H4 (cell line): ENCODE measurements at regions not wholly inside any gene's neighbourhood (a gene's known extent, or its start where the extent isn't known, plus 50 kb on each side); places are given as distances from the start of the nearest gene placed in this dataset.
"Not testable (repeated sequence)": the region's sequence is repeated elsewhere in the genome, so short reads cannot be mapped to it uniquely, and the experiment has no call there.

Experiments
- DNase-seq: peaks from one replicate; pipeline ENCODE4 v3.0.0-alpha.2; 2015; ENCODE audit warnings: low spot score

- DNase-seq = not testable (repeated sequence)
These were observed 256.0 kb downstream of the RPLP1 start for GRCh38 chr15:69708436-69709122.

DNA sequence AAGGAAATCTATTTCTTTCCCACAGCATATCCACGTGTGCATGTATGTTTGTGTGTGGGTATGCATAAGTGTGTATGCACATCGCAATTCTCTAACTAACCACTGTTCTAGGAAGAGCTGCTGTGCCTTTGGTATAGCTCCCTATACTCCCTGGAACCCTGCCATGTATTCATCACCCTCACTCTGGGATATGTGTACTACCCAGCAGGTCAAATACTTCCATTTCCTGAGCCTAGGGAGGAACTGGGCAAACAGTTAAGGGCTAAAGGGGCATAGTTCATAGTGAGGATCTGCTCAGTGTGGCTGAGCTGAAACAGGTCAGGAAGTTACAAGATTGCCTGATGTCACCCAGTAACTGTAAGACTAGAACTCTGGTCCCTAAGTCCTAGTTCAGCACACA, 260.4 kb downstream of the RPLP1 start:
- no peak for DNase-seq

DNA sequence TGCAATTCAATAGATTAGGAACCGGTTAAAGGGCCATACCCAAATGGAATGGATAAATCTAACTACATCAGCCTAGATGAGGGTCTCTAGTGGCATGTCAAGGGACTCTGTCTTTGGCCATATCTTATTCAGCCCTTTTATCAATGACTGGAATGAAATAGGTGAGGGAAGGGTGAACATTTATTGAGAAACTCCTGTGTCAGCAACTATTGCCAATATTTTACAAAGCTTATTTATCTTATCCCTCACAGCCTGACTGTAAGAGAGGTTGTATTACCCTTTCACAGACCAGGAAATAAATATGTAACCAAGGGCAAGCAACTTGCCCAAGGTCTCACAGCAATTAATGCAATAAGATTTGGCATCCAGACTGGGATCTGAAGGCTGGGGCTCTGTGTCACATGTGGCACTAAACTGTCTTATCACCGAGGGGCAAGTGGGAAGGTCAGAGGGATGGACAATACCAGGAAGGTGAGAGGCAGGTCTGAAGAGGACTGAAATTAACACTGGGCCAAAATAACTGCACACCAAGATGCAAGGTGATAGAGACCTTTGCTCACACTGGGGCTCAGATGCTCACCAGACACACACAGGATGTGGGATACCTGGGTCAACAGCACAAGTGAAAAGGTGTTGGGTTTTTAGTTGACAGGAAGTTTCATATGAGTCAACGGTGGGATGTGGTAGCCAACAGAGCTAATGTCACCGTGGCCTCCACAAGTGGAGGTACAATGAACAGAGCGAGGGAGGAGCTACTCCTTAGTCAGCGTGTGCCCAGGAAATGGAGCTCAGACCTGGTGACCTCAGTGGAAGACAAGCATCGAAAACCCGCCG, 261.3 kb downstream of the RPLP1 start:
- peak; percentile 23 for DNase-seq

DNA sequence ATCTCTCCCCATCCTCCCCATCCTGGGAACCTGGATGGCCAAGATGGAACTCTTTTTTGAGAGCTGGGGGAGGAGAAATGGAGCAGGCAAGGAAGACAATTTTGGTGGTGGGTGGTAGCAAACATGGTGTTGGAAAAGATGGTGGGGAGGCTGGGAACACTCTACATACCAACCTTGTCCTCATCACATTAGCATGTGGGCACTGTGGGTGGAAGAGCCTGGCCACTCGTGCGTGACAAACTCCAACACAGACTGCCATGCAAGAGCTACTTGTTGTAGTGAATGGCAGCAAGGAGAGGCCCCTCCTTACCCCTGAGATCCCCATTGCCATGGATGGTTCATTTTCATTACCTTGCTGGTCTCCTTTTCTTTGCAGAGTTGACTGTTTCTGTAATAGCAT, 262.6 kb downstream of the RPLP1 start:
- DNase-seq = no peak

GRCh38 chr15:69718436-69718835, 265.8 kb downstream of the RPLP1 start:
- DNase-seq = no peak

DNA sequence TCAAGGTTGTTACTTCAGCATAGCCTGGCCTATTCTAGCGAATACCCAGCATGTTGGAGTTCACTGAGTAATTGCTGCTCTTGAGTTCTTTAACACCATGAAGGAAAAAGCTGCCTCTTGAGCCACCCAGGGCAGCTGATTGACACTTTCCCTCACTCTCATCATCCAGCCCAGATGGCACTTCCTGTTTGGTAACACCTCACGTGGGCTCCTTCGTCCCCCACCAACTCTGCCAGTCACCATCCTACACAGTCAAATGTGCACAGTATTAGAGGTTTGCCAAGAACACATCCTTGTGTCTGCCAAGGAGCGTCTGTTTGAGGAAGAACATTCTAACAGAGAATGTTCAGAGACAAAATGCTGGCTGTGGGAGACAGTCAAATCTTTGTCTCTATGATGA, 266.3 kb downstream of the RPLP1 start:
- no peak for DNase-seq

GRCh38 chr15:69719527-69720240, 267.1 kb downstream of the RPLP1 start:
- no peak for DNase-seq

GRCh38 chr15:69720536-69720935, 267.9 kb downstream of the RPLP1 start:
- no peak for DNase-seq

- no peak for DNase-seq
These were observed 270.3 kb downstream of the RPLP1 start for GRCh38 chr15:69722924-69723323.

GRCh38 chr15:69723404-69724096, 270.9 kb downstream of the RPLP1 start:
- no peak for DNase-seq

GRCh38 chr15:69724333-69724732, 271.7 kb downstream of the RPLP1 start:
- DNase-seq = no peak

DNA sequence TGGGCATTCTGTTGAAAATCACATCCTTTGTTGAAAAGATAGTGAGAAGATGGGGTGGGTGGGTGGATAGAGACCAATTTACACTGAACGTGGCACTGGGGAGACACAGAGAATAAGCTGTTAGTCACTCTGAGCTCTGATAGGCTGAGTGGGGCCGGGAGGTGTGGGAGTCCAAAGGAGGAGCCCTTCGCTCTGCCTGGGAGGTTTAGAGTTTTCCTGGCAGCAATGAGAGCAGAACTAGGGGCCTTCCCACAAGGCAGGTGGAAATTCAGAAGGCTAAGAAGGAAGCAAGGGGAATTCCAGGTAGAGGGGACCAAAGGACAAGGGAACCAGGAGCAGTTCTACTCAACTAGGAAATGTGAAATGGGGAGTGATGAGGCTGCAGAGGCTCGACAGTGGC, 272.7 kb downstream of the RPLP1 start:
- no peak for DNase-seq

DNA sequence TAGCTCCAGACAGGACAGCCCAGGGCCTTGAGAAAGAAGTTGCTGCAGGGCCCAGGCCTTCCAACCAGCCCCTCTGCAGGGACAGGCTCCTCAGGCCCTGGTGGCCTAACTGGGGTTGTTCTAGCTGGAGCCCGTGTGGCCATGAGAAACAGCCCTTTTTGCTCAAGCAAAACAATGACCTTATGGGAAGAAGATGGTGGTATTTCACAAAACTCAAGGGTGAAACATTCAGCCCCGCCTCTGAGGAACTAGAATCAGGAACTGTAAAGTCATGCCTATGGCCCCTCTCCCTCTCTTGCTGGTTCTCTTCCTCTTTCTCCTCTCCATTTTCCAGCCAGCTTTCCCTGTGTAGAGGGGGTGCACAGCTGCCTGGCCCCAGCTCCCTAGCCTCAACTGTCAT, 273.3 kb downstream of the RPLP1 start:
- no peak for DNase-seq

- DNase-seq = no peak
These were observed 274.7 kb downstream of the RPLP1 start for GRCh38 chr15:69727121-69727924.

GRCh38 chr15:69729167-69729748, 276.6 kb downstream of the RPLP1 start:
- DNase-seq = no peak

GRCh38 chr15:69730281-69731080, 277.9 kb downstream of the RPLP1 start:
- DNase-seq = no peak

DNA sequence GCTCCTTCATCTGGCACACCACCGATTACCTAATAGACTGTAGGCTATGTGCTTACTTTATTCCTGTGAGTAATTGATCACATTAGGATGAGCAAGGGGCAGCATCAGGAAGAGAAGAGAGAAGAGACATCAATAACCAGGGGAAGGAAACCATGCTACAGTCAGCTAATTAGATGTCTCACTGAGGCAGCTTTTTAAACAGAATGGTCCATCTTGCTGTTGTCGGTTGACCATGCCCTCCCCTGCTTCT, 278.4 kb downstream of the RPLP1 start:
- no peak for DNase-seq

DNA sequence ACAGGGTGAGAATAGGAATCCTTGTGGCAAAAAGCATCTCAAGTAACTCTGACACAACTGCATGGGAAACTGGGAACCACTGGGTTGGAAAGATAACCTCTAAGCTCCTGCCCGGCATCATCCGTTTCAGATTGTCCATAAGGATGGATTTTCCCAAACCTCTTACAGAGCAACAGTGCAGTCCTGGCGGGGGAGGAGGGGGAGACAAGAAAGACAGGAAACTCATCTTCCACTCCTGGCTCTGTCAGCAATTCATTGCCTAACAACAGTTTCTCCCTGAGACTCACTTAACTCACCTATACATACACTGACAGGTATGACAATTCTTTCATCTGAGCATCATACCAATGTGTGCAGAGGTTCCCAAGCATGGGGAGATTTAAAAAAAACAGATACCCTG, 279.0 kb downstream of the RPLP1 start:
- no peak for DNase-seq

GRCh38 chr15:69732133-69732532, 279.5 kb downstream of the RPLP1 start:
- no peak for DNase-seq

DNA sequence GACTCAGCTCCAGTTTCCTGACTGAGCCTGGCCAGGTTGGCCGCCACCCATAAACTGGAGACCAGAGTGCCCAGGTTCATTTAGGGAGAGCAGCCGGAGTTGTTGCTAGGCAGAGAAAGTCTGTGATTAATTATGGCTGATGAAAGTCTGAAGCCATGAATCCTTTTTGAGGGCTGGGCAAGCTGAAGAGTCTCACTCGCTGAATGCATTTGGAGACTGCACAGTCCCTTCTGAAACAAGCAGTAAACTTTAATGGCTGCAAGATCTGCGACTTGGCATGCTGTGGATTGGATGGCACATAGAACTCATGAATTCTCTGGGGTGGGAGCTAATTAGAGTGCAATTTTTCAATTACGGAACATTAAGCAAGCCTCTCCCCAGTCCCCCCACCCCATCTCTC, 282.1 kb downstream of the RPLP1 start:
- no peak for DNase-seq
